VCaP (cell line): ENCODE measurements at regions not wholly inside any gene's neighbourhood (a gene's known extent, or its start where the extent isn't known, plus 50 kb on each side); places are given as distances from the start of the nearest gene placed in this dataset.

Experiments
- H3K27ac ChIP-seq: fragments of 450-650 bp; 2 replicates; pipeline ENCODE4 v1.5.1; 2017
- CTCF ChIP-seq: fragments of 450-650 bp; conservative IDR thresholded peaks from 2 replicates; pipeline ENCODE4 v1.5.1; 2017; ENCODE audit warnings: mild to moderate bottlenecking, moderate library complexity

GRCh38 chr2:136207030-136207623, 89.2 kb upstream of the CXCR4 start:
- TF ChIP-seq CTCF = no peak
- no peak overlapping the region for H3K27ac ChIP-seq

GRCh38 chr2:136206613-136207012, 88.7 kb upstream of the CXCR4 start:
- no peak for TF ChIP-seq CTCF
- no peak overlapping the region for H3K27ac ChIP-seq

GRCh38 chr2:136205615-136206014, 87.7 kb upstream of the CXCR4 start:
- no peak for TF ChIP-seq CTCF
- no peak overlapping the region for H3K27ac ChIP-seq

GRCh38 chr2:136204971-136205370, 87.0 kb upstream of the CXCR4 start:
- TF ChIP-seq CTCF = no peak
- no peak overlapping the region for H3K27ac ChIP-seq

GRCh38 chr2:136195226-136195625, 77.3 kb upstream of the CXCR4 start:
- TF ChIP-seq CTCF = no peak
- no peak overlapping the region for H3K27ac ChIP-seq

GRCh38 chr2:136191041-136191440, 73.1 kb upstream of the CXCR4 start:
- no peak for TF ChIP-seq CTCF
- no peak overlapping the region for H3K27ac ChIP-seq

GRCh38 chr2:136189221-136189782, 71.4 kb upstream of the CXCR4 start:
- no peak for TF ChIP-seq CTCF

More at GRCh38 chr2:136189221-136189782, 71.4 kb upstream of the CXCR4 start:
- no peak overlapping the region for H3K27ac ChIP-seq
